ENCODE measurements at regions not wholly inside any gene's neighbourhood (a gene's known extent, or its start where the extent isn't known, plus 50 kb on each side); places are given as distances from the start of the nearest gene placed in this dataset.
A peak's percentile ranks its signal among the peaks of the same experiment; 100 is the strongest.

DNA sequence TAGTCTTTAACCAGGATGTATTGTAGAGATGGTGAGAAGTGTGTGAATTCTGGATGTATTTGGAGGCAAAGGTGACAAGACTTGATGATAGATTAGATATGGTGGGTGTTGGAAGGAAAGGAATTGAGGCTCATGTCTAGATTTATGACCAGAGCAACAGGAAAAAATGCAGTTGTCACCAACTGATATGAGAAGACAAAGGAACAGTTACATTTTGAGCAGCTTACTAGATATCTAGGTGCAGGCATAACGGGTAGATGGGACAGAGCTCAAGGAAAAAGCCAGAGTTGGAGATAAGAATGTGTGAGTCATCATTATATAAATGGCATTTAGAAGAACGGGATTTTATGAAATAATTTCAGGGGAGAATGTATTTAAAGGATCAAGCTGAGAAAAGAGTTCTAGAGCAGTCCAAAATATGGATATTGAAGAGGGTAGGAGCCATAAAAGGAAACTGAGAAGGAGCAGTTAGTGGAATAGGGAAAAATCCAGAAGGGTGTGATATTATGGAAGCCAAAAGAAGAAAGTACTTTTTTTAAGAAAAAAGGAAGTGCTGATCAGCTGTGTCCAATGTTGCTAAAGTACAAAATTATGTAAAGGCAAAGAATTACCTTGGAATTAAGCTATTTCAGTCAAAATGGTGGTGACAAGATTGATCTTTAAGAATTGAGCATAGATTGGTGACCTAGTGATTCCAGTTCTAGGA lies 262.5 kb downstream of the CGGBP1 start:
- H3K4me3 ChIP-seq (replicated peaks in 1 of 3; ENCODE audit: insufficient read depth in 1 of 3, low read depth in 1 of 3, low read length in 3 of 3) = no peak overlapping the region
- no peaks in the 10 kb centered on the region for H4K20me1 ChIP-seq (replicated peaks; ENCODE audit: control insufficient read depth, extremely low read depth, insufficient read depth, low read length)
- H3K27me3 ChIP-seq (ENCODE audit: control insufficient read depth in 2 of 2, insufficient read depth in 2 of 2, low read length in 2 of 2) = peaks cover 22 to 28% of the 10 kb centered on the region in 2 experiments
- H3K36me3 ChIP-seq (ENCODE audit: control insufficient read depth in 2 of 2, extremely low read depth in 1 of 2, insufficient read depth in 2 of 2, low read length in 2 of 2) = no peaks in the 10 kb centered on the region
- no TSS peak for BruUV-seq (replicated peaks)
- DNase-seq (ENCODE audit: low read depth, low spot score) = peak; percentile 41
- no peak overlapping the region for H3K9ac ChIP-seq (replicated peaks; ENCODE audit: extremely low read depth, insufficient read depth, low read length)
- no peak overlapping the region for H2AFZ ChIP-seq (ENCODE audit: low read depth, low read length)
- H3K4me2 ChIP-seq (ENCODE audit: insufficient read depth, low read length) = no peak overlapping the region
- no peaks in the 10 kb centered on the region for H3K9me3 ChIP-seq (replicated peaks; ENCODE audit: control insufficient read depth, insufficient read depth, low read length)
- TF ChIP-seq, protein P1, sequence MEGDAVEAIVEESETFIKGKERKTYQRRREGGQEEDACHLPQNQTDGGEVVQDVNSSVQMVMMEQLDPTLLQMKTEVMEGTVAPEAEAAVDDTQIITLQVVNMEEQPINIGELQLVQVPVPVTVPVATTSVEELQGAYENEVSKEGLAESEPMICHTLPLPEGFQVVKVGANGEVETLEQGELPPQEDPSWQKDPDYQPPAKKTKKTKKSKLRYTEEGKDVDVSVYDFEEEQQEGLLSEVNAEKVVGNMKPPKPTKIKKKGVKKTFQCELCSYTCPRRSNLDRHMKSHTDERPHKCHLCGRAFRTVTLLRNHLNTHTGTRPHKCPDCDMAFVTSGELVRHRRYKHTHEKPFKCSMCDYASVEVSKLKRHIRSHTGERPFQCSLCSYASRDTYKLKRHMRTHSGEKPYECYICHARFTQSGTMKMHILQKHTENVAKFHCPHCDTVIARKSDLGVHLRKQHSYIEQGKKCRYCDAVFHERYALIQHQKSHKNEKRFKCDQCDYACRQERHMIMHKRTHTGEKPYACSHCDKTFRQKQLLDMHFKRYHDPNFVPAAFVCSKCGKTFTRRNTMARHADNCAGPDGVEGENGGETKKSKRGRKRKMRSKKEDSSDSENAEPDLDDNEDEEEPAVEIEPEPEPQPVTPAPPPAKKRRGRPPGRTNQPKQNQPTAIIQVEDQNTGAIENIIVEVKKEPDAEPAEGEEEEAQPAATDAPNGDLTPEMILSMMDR (IDR thresholded peaks at IDR 0.05; ENCODE audit: extremely low read depth in 1 of 2, insufficient read depth in 1 of 2, low read depth in 1 of 2, low read length in 2 of 2) = no peak
- TF ChIP-seq POLR2A (IDR thresholded peaks at IDR 0.05; ENCODE audit: low read depth, low read length) = no peak
- TF ChIP-seq EZH2 (IDR thresholded peaks at IDR 0.05; ENCODE audit: borderline replicate concordance, low read depth, low read length, severe bottlenecking) = no peak
- TF ChIP-seq, protein P2, sequence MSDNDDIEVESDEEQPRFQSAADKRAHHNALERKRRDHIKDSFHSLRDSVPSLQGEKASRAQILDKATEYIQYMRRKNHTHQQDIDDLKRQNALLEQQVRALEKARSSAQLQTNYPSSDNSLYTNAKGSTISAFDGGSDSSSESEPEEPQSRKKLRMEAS (IDR thresholded peaks at IDR 0.05; ENCODE audit: insufficient read depth, insufficient read length) = no peak
- no peak for TF ChIP-seq POLR2AphosphoS5 (IDR thresholded peaks at IDR 0.05; ENCODE audit: insufficient read depth, low read depth, low read length)
- TF ChIP-seq GATA2 (IDR thresholded peaks at IDR 0.05; ENCODE audit: insufficient read depth, insufficient read length, low read depth, low read length) = no peak
- TF ChIP-seq JUN (IDR thresholded peaks at IDR 0.05; ENCODE audit: borderline replicate concordance, insufficient read depth, insufficient read length, low read depth) = no peak
- TF ChIP-seq MYC (IDR thresholded peaks at IDR 0.05; ENCODE audit: low read depth, low read length) = no peak
- no peak for TF ChIP-seq FOS (IDR thresholded peaks at IDR 0.05; ENCODE audit: borderline replicate concordance, insufficient read depth, low read length)
- H3K9me1 ChIP-seq (replicated peaks; ENCODE audit: control insufficient read depth, extremely low read depth, insufficient read depth, low read length) = no peaks in the 10 kb centered on the region
- H3K4me1 ChIP-seq (ENCODE audit: control insufficient read depth, extremely low read depth, insufficient read depth, low read length) = no peaks in the 10 kb centered on the region
- ChIA-PET POLR2A (no interaction called here), CTCF (no interaction called here)
- intact Hi-C loops (cut with micrococcal nuclease) (no loop called here), dilution Hi-C loops (cut with MboI; ENCODE audit: extremely low pct_ligation_motif_present, low sequenced_read_pairs) (no loop called here)
- no peak overlapping the region for H3K27ac ChIP-seq (ENCODE audit: insufficient read depth, low read depth, low read length)
- no peaks in the 10 kb centered on the region for H3K79me2 ChIP-seq (ENCODE audit: control insufficient read depth, insufficient read depth, low read length)
- no peak for FAIRE-seq
